DND-41 (cell line): ENCODE measurements at regions not wholly inside any gene's neighbourhood (a gene's known extent, or its start where the extent isn't known, plus 50 kb on each side); places are given as distances from the start of the nearest gene placed in this dataset.

Source experiments
- EZH2 ChIP-seq: IDR thresholded peaks from 3 replicates; pipeline ENCODE4 v1.6.1; 2012; ENCODE audit warnings: borderline replicate concordance, low read depth, mild to moderate bottlenecking, moderate library complexity, low read length, inconsistent platforms; ENCODE audit not compliant: severe bottlenecking
- TF ChIP-seq, protein P1 (sequence below): IDR thresholded peaks from 2 replicates; pipeline ENCODE4 v1.5.1; 2012; ENCODE audit warnings: borderline replicate concordance, low read length, moderate library complexity, mild to moderate bottlenecking; ENCODE audit not compliant: poor library complexity, severe bottlenecking; ENCODE audit errors: extremely low read depth

DNA sequence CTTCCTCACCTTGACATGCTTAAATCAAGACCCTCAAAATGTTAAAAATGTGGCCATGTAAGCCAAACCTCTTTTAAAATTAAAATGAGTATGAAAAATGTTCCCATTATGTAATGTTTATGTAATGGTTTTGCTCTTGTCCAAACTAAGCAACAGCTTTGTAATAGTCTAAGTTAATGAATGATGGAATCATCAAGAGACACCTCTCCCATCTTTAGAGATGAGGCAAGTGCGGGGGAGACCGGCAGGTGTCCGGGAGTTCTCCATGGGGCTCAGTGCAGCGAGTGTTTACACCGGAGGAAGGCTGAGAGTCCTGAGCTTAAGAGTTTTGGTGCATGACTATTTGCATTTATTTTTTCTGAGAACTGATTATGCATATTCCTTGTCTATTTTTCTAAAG, 384.9 kb upstream of the RNF32 start:
- TF ChIP-seq, protein P1, sequence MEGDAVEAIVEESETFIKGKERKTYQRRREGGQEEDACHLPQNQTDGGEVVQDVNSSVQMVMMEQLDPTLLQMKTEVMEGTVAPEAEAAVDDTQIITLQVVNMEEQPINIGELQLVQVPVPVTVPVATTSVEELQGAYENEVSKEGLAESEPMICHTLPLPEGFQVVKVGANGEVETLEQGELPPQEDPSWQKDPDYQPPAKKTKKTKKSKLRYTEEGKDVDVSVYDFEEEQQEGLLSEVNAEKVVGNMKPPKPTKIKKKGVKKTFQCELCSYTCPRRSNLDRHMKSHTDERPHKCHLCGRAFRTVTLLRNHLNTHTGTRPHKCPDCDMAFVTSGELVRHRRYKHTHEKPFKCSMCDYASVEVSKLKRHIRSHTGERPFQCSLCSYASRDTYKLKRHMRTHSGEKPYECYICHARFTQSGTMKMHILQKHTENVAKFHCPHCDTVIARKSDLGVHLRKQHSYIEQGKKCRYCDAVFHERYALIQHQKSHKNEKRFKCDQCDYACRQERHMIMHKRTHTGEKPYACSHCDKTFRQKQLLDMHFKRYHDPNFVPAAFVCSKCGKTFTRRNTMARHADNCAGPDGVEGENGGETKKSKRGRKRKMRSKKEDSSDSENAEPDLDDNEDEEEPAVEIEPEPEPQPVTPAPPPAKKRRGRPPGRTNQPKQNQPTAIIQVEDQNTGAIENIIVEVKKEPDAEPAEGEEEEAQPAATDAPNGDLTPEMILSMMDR = no peak
- TF ChIP-seq EZH2 = no peak
